ENCODE measurements at regions not wholly inside any gene's neighbourhood (a gene's known extent, or its start where the extent isn't known, plus 50 kb on each side); places are given as distances from the start of the nearest gene placed in this dataset.

GRCh38 chr11:11672789-11673188 is 51.0 kb upstream of the GALNT18 start:
- TF ChIP-seq, protein P1, sequence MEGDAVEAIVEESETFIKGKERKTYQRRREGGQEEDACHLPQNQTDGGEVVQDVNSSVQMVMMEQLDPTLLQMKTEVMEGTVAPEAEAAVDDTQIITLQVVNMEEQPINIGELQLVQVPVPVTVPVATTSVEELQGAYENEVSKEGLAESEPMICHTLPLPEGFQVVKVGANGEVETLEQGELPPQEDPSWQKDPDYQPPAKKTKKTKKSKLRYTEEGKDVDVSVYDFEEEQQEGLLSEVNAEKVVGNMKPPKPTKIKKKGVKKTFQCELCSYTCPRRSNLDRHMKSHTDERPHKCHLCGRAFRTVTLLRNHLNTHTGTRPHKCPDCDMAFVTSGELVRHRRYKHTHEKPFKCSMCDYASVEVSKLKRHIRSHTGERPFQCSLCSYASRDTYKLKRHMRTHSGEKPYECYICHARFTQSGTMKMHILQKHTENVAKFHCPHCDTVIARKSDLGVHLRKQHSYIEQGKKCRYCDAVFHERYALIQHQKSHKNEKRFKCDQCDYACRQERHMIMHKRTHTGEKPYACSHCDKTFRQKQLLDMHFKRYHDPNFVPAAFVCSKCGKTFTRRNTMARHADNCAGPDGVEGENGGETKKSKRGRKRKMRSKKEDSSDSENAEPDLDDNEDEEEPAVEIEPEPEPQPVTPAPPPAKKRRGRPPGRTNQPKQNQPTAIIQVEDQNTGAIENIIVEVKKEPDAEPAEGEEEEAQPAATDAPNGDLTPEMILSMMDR (IDR thresholded peaks at IDR 0.05): no peak
- TF ChIP-seq EZH2 (IDR thresholded peaks at IDR 0.05; ENCODE audit: borderline replicate concordance, insufficient read depth, low read depth, low read length, poor library complexity, severe bottlenecking): no peak

Measured in B cell (primary cell).